NCI-H345 treated with DMSO at 0.1 percent for 48 hours (cell line): ENCODE measurements at regions not wholly inside any gene's neighbourhood (a gene's known extent, or its start where the extent isn't known, plus 50 kb on each side); places are given as distances from the start of the nearest gene placed in this dataset.

Experiments
- DNase-seq: peaks from one replicate; lab custom pipeline; 2025; ENCODE audit not compliant: unreplicated experiment; lab: John Stamatoyannopoulos, UW

DNA sequence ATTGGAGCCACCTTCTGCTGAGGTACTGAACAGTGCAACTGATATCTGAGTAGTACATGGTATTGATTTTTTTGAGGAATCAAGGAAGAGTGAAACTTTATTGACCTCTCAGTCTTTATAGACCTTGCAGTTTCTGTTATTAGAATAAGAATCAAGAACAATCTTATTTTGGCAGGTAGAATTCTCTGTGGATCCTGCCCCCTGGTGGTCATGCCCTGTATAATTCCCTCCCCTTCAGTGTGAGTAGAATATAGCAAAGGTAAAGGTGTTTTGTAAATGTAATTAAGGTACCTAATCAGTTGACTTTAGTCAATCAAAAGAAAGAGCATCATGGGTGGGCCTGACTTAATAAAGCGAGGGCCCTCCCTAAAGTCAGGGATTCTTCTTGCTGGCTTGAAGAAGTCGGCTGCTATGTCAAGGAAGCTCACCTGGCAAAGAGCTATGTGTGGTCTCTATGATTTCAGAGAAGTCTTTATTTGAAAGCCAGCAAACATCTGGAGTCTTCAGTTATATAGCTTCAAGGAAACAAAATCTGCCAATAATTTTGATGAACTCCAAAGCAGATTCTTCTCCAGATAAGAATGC is 142.8 kb downstream of the LSM5 start:
- DNase-seq: no peak

DNA sequence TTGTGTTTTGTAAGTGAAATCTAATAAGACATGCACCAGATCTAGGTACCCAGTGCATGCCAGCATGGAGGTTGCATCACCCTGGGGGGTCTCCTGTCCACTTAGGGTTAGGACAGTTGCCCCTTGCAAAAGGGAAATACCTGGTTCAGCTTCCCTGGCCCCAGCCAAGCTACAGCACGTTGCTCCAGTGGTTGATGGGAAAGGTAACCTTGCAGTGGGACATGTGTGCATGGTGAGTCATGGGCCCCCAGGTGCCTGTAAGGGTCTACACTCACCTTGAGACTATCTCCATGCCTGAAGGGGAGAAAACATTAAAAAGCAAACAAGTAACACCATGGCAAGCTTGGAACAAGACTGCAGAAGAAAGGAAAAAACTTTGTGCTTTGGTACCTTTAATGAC is 143.9 kb downstream of the LSM5 start:
- DNase-seq: no peak

DNA sequence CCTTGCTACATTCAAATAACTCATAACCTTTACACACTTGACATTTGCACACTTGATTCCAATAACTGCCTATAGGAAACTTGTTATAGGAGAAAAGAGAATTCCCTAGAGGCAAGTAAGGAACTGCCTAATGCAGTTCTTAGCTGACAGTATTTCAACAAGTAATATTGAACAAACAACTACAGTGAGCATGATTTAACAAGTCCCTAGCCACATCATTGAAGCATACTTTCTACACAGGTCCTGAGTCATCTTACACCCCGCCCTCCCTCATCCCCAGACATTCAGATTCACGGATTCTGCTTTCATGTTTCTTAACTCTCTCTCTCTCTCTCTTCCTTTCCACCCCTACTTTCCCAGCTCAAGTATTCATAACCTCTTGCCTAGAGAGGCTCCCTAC is 153.5 kb downstream of the LSM5 start:
- DNase-seq: no peak

DNA sequence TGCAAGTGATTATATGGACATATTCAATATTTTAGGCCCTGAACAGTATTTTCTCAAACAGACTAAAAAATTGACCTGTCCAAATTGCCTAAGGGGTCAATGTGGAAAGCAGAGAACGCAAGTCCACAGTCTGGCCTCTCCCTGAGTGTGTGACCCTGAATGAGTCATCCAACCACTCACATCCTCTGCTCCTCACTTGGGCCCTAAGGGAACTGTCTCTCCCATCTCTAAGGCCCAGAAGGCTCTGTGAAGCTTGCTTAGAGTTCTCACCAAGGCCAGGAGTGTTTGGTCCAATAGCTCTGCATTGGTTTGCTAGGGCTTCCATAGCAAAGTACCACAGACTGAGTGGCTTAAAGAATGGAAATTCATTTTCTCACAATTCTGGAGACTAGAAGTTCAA is 155.1 kb downstream of the LSM5 start:
- DNase-seq: no peak

- DNase-seq: no peak
These were observed 159.6 kb downstream of the LSM5 start for GRCh38 chr7:32330602-32331001.

DNA sequence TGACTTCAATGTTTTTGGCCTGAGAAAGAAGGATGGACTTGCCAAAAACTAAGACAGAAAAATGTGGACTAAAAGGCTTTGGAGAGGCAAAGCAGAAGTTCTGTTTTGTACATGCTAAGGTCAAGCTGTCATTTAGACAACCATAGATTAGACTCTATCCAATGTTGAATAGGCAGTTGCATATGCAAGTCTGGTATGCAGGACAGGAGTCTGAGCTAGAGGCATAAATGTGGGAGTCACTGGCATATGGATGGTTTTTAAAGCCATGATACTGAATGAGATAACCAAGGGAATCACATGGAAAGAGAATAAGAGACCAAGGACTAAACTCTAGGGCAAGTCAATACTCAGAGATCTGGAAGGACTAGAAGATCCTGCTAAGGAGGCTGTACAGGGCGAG is 164.1 kb downstream of the LSM5 start:
- DNase-seq: no peak

- DNase-seq: no peak
These were observed 166.5 kb downstream of the LSM5 start for GRCh38 chr7:32323712-32324111.

DNA sequence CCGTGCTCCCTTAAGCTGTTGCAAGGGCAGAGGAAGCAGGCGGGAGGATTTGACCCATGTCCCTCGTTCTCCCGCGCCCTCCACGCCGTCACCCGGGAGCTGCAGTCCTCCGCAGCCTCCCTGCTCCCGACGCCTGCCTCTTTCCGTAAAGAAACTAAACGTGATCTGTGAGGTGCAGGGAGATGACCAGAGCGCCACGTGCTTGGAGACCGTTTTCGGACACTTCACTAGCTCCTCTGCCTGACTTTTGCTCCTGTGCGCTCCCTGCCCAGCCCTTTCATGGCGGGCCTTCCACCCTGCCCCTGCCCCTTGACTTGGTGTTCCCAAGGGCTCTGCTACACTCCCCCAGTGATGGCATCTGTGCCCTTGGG is 171.2 kb downstream of the LSM5 start:
- DNase-seq: no peak

DNA sequence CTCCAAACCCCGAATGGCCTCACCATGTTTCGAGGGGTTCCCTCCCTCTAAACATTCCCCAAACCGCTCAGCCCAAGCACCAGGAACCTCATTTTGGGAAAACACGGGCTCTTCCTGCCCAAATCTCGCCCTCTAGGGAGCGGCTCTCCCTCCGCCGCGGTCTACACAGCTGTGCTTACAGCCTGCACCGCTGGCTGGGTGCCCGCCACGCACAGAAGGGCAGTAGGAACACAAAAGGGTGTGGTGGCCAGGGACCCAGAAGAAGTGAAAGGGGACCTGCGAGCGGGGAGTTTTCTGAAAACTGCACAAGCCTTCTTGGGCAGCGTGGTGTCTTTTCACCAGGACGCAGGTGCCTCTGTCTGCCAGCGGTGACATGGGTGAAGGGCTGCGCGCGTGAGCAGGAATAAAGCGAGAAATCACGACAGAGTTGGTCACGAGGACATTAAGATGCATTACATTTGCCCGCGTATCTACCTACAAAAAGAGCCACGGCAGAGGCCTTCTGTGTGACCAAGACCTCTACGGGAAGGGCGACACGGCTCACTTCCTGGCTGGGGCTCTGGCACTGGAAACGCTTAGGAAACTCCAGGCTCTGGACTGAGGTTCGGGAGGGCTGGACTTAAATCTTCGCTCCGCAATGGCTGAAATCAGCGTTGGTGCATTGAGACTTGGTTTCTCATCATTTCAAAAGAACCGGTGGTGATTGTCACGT is 171.7 kb downstream of the LSM5 start:
- no peak for DNase-seq

GRCh38 chr7:32316839-32317238 is 173.3 kb downstream of the LSM5 start:
- DNase-seq: no peak

GRCh38 chr7:32314761-32315160 is 175.4 kb downstream of the LSM5 start:
- no peak for DNase-seq

DNA sequence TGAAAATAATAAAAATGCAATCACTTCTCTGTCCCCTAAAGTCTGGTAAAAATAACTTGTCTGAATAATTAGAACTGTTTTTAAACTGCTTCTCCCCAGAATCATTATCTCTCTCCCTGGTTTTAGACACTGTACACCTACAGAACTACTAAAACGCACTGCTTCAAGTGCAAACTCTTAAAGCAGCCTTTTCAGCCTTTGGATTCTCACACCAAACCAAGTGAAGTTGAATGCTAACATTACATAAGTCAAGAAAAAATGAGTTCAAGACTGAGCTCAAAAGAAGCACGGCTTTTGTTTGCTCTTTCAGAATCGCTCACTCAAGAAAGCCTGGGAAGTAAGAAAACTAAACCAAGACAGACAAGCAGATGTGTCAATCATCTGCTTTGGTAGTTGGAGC is 188.8 kb downstream of the LSM5 start:
- no peak for DNase-seq

GRCh38 chr7:32299133-32299702 is 191.0 kb downstream of the LSM5 start:
- DNase-seq: no peak

GRCh38 chr7:32298408-32299132 is 191.6 kb downstream of the LSM5 start:
- no peak for DNase-seq

DNA sequence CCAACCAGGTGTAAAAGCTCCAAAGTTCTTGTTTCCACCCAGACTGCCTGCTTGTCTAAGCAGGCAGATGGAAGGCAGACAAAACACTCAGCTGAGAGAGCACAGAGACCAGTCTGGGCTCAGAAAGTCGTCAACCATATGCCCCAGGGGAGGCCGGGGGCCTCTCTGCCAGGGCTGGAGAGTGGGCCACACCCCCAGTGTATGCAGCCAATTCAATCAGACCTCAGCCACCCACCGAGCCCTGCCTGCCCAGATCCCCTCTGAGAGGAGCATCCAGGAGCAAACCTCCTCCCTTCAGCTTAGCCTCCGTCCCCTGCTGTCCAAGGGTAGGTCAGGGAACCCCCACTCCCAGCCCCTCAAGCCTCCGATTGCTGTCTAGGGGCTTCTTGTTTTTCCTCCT is 196.3 kb downstream of the LSM5 start:
- DNase-seq: no peak

GRCh38 chr7:32289651-32290414 is 200.3 kb downstream of the LSM5 start:
- no peak for DNase-seq

DNA sequence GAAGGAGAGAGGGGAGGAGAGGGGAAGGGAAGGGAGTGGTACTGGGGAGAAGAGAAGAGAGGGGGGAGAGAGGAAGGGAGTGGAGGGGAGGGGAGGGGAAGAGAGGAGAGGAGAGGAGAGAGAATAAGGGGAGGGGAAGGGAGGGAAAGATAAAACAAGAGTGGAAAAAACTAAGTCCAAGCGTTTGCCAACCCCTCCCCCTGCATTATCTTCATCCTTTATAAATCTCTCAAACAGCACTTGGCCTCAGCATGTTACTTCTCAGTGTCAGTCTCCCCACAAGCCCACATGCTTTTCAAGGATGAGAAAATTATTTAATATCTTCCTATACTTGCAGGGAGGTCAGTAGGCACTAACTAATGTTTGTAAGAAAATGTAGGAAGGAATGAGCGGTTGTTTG is 204.5 kb downstream of the LSM5 start:
- no peak for DNase-seq

DNA sequence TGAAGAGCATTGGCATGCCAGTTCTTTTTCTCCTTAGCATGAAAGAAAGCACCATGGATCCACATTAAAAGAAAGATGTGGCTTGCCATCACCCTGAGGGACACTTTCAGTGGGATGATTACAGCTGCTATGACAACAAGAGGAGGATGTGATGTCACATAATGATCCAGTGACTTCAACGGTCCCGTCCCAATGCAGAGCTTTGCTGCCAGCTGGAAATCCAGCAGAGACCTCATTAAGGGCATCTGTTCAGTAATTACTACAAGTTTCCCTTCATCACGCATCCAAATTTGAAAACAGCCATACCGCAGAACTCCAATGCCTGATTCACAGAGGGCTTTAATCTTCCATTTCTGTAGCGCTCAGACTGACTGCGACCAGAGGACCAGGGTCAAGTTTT is 206.6 kb downstream of the LSM5 start:
- no peak for DNase-seq

DNA sequence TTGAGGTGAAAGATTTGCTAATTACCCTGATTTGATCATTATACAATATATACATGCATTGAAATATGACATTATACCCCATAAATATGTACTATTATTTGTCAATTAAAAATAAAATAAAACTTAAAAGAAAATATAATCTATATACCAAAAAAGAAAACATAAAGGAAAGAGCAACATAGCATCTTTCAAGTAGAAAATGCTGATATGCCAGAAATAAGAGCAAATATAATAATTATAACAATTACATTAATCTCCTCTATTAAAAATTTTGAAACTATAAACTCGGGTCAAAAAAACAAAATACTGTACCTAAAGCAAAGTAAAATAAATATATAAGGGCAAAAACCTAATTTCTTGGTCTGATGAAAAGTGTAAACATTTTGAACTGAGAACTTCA is 209.3 kb upstream of the PDE1C start:
- DNase-seq: no peak

- no peak for DNase-seq
These were observed 205.2 kb upstream of the PDE1C start for GRCh38 chr7:32275216-32276009.

- no peak for DNase-seq
These were observed 203.1 kb upstream of the PDE1C start for GRCh38 chr7:32273297-32273696.
